IMR-90 (cell line): ENCODE measurements at regions not wholly inside any gene's neighbourhood (a gene's known extent, or its start where the extent isn't known, plus 50 kb on each side); places are given as distances from the start of the nearest gene placed in this dataset.

Experiments used
- ATAC-seq: fragments of 200-7000 bp; cut with Tn5 transposase; 2 replicates; pipeline ENCODE4 v1.9.1; 2020; ENCODE audit warnings: low read depth, mild to moderate bottlenecking, moderate library complexity
- BruUV-seq: library from RNA; stranded (reverse); fragments of 400-500 nt; replicated peaks from 2 replicates; lab custom pipeline; 2021; lab: Mats Ljungman, UMichigan
- CTCF ChIA-PET: fragments of 300-600 bp; formaldehyde crosslinking; extraction: SDS; loops from one replicate; lab custom pipeline; 2021; ENCODE audit warnings: antibody characterized with exemption; lab: Yijun Ruan, JAX
- POLR2A ChIA-PET: fragments of 300-600 bp; sonication (Branson Sonifier 250); formaldehyde crosslinking; loops from one replicate; lab custom pipeline; 2022; ENCODE audit warnings: antibody characterized with exemption; ENCODE audit not compliant: unreplicated experiment; lab: Charles Lee
- DNase-seq: peaks from one replicate; pipeline ENCODE4 v3.0.0; 2013
- H2AFZ ChIP-seq: replicated peaks from 2 replicates; pipeline ENCODE3; 2013; ENCODE audit warnings: low read length, mild to moderate bottlenecking; ENCODE audit not compliant: poor library complexity
- H2AK5ac ChIP-seq: 2 replicates; pipeline ENCODE4 v1.6.1; 2013; ENCODE audit warnings: low read depth, low read length, inconsistent platforms
- H2AK9ac ChIP-seq: replicated peaks from 2 replicates; pipeline ENCODE3; 2013; ENCODE audit warnings: mild to moderate bottlenecking, low read depth, low read length, moderate library complexity; ENCODE audit not compliant: poor library complexity
- H2BK120ac ChIP-seq: 2 replicates; pipeline ENCODE4 v1.6.1; 2013; ENCODE audit warnings: low read depth, low read length, inconsistent platforms
- H2BK15ac ChIP-seq: 3 replicates; pipeline ENCODE4 v1.6.1; 2013; ENCODE audit warnings: low read depth, low read length, inconsistent platforms
- H2BK20ac ChIP-seq: 2 replicates; pipeline ENCODE4 v1.6.1; 2013; ENCODE audit warnings: low read depth, mild to moderate bottlenecking, inconsistent platforms, low read length, moderate library complexity
- H2BK5ac ChIP-seq: 2 replicates; pipeline ENCODE4 v1.6.1; 2013; ENCODE audit warnings: mild to moderate bottlenecking, low read depth, low read length, inconsistent platforms; ENCODE audit not compliant: poor library complexity, severe bottlenecking
- H3K14ac ChIP-seq: replicated peaks from 2 replicates; pipeline ENCODE4 v1.6.1; 2013; ENCODE audit warnings: low read depth, low read length, inconsistent platforms
- H3K18ac ChIP-seq: 2 replicates; pipeline ENCODE4 v1.6.1; 2013; ENCODE audit warnings: low read depth, low read length, control low read depth
- H3K23ac ChIP-seq: 2 replicates; pipeline ENCODE4 v1.6.1; 2013; ENCODE audit warnings: low read depth, low read length, inconsistent platforms
- H3K27ac ChIP-seq: 2 replicates; pipeline ENCODE4 v1.5.1; 2013; ENCODE audit warnings: mild to moderate bottlenecking, control low read depth, low read length; ENCODE audit not compliant: insufficient read depth
- H3K27me3 ChIP-seq: 2 replicates; pipeline ENCODE4 v1.6.1; 2013; ENCODE audit warnings: low read length; ENCODE audit not compliant: control insufficient read depth, insufficient read depth
- H3K36me3 ChIP-seq: 2 replicates; pipeline ENCODE4 v1.6.1; 2013; ENCODE audit warnings: low read length, mixed read lengths; ENCODE audit not compliant: control insufficient read depth, insufficient read depth
- H3K4ac ChIP-seq: 2 replicates; pipeline ENCODE4 v1.6.1; 2013; ENCODE audit warnings: low read depth, low read length, inconsistent platforms
- H3K4me1 ChIP-seq: 2 replicates; pipeline ENCODE4 v1.6.1; 2013; ENCODE audit warnings: low read length, mixed read lengths; ENCODE audit not compliant: control insufficient read depth, insufficient read depth
- H3K4me2 ChIP-seq: 2 replicates; pipeline ENCODE4 v1.6.1; 2013; ENCODE audit warnings: low read depth, mild to moderate bottlenecking, control low read depth, low read length, moderate library complexity
- H3K4me3 ChIP-seq: 2 replicates; pipeline ENCODE4 v1.5.1; 2013; ENCODE audit warnings: low read depth, mild to moderate bottlenecking, control low read depth, low read length, moderate library complexity; ENCODE audit not compliant: insufficient read depth
- H3K56ac ChIP-seq: 2 replicates; pipeline ENCODE4 v1.6.1; 2013; ENCODE audit warnings: low read length, inconsistent platforms; ENCODE audit not compliant: insufficient read depth; ENCODE audit errors: extremely low read depth
- H3K79me1 ChIP-seq, 2 experiments: 2 replicates each; pipeline ENCODE4 v1.6.1; 2013; ENCODE audit warnings: low read length in 2 of 2, inconsistent platforms in 1 of 2, low read depth in 1 of 2
- H3K9ac ChIP-seq: 2 replicates; pipeline ENCODE4 v1.6.1; 2013; ENCODE audit warnings: low read depth, low read length, control low read depth
- H3K9me1 ChIP-seq: 2 replicates; pipeline ENCODE4 v1.6.1; 2013; ENCODE audit warnings: low read length, inconsistent platforms; ENCODE audit not compliant: insufficient read depth
- H3K9me3 ChIP-seq: 2 replicates; pipeline ENCODE4 v1.6.1; 2013; ENCODE audit warnings: low read length; ENCODE audit not compliant: control insufficient read depth, insufficient read depth
- H4K20me1 ChIP-seq: 2 replicates; pipeline ENCODE4 v1.6.1; 2013; ENCODE audit warnings: low read length, inconsistent platforms; ENCODE audit not compliant: insufficient read depth
- H4K5ac ChIP-seq: 2 replicates; pipeline ENCODE4 v1.6.1; 2013; ENCODE audit warnings: mild to moderate bottlenecking, low read depth, low read length, control low read depth
- H4K8ac ChIP-seq, 2 experiments: 2 replicates each; pipeline ENCODE4 v1.6.1; 2013; ENCODE audit warnings: low read depth in 2 of 2, low read length in 2 of 2, control low read depth in 1 of 2, inconsistent platforms in 1 of 2
- H4K91ac ChIP-seq: 2 replicates; pipeline ENCODE4 v1.6.1; 2013; ENCODE audit warnings: low read depth, low read length, inconsistent platforms; ENCODE audit not compliant: insufficient read depth
- MAZ ChIP-seq: IDR thresholded peaks from 2 replicates; pipeline ENCODE4 v1.6.1; 2012; ENCODE audit warnings: low read depth, mild to moderate bottlenecking, low read length, improper control_type of control experiment, moderate library complexity, borderline replicate concordance
- POLR2A ChIP-seq: IDR thresholded peaks from 2 replicates; pipeline ENCODE4 v1.6.1; 2012; ENCODE audit warnings: mild to moderate bottlenecking, low read depth, low read length
- RCOR1 ChIP-seq: IDR thresholded peaks from 2 replicates; pipeline ENCODE4 v1.6.1; 2012; ENCODE audit warnings: mild to moderate bottlenecking, low read length, improper control_type of control experiment; ENCODE audit not compliant: insufficient replicate concordance
- WGBS, 2 experiments: methylation state at CpG; one replicate each; pipeline versions ENCODE4 v1.1.5 to v1.1.7; 2013; ENCODE audit warnings: missing lambda C conversion rate in 2 of 2; ENCODE audit not compliant: insufficient read length in 1 of 2; ENCODE audit errors: extremely low coverage in 2 of 2; 5-methylcytosine and 5-hydroxymethylcytosine counted together
- dilution Hi-C: fragments of 300-500 bp; cut with HindIII; formaldehyde crosslinking; loops from one replicate; pipeline ENCODE4 v1.14.3; 2018; ENCODE audit warnings: low sequenced_read_pairs; ENCODE audit not compliant: unreplicated experiment
- in situ Hi-C: fragments of 300-500 bp; cut with MboI; formaldehyde crosslinking; loops from 3 replicates; pipeline ENCODE4 v1.14.3; 2019; ENCODE audit warnings: low sequenced_read_pairs, inconsistent platforms, mixed read lengths
- intact Hi-C: fragments of 100-400 bp; cut with micrococcal nuclease; formaldehyde crosslinking; loops from 2 replicates; pipeline ENCODE4 v1.10.0; 2022

- in situ Hi-C loops: loop anchor here (25.0 kb wide), 1 partner anchor 468 kb away; the partner anchor contains the start of gene INHBB
- no peak overlapping the region for H3K4me3 ChIP-seq
- no peak overlapping the region for H4K8ac ChIP-seq
- BruUV-seq: no TSS peak
- H3K27me3 ChIP-seq: no peaks in the 10 kb centered on the region
- no peak overlapping the region for H2BK120ac ChIP-seq
- WGBS, 2 experiments: no CpG with 5 or more reads among the region's 4 CpGs
- TF ChIP-seq MAZ (no peak), POLR2A (no peak), RCOR1 (no peak)
- H3K18ac ChIP-seq: no peak overlapping the region
- ChIA-PET CTCF (interaction anchor here (0.9 to 1.2 kb wide), 2 partner anchors 10 kb away, joined by 3 read pairs; no protein-coding TSS in a partner anchor), POLR2A (interaction anchor here (0.6 kb wide), 1 partner anchor 10 kb away, joined by 3 read pairs; no protein-coding TSS in a partner anchor)
- H3K9me3 ChIP-seq: no peaks in the 10 kb centered on the region
- H4K20me1 ChIP-seq: peaks cover 95% of the 10 kb centered on the region
- no peak overlapping the region for H2AK9ac ChIP-seq
- H3K23ac ChIP-seq: peak overlapping the region; percentile 57; the same call in 1 of the 2 replicates
- no peak overlapping the region for H3K56ac ChIP-seq
- H3K27ac ChIP-seq: no peak overlapping the region
- no peak overlapping the region for H2BK15ac ChIP-seq
- no peak overlapping the region; the same call in 1 of the 2 replicates for H2AK5ac ChIP-seq
- H3K9me1 ChIP-seq: peaks cover 38% of the 10 kb centered on the region
- peaks cover 37 to 96% of the 10 kb centered on the region in 2 experiments for H3K79me1 ChIP-seq
- dilution Hi-C loops: no loop called here
- no peak overlapping the region for H4K91ac ChIP-seq
- H3K4ac ChIP-seq: no peak overlapping the region
- ATAC-seq (no peak), DNase-seq (no peak)
- no peak overlapping the region for H2BK20ac ChIP-seq
- H3K14ac ChIP-seq: no peak overlapping the region
- H3K9ac ChIP-seq: no peak overlapping the region
- H3K4me1 ChIP-seq: peaks cover 36% of the 10 kb centered on the region
- peaks cover 24% of the 10 kb centered on the region for H3K36me3 ChIP-seq
- H2BK5ac ChIP-seq: no peak overlapping the region
- no peak overlapping the region for H3K4me2 ChIP-seq
- intact Hi-C loops: no loop called here
- no peak overlapping the region for H2AFZ ChIP-seq
- H4K5ac ChIP-seq: no peak overlapping the region
Observed at GRCh38 chr2:120805602-120806001, 69.9 kb downstream of the GLI2 start.
